SK-N-SH (cell line): ENCODE measurements at regions not wholly inside any gene's neighbourhood (a gene's known extent, or its start where the extent isn't known, plus 50 kb on each side); places are given as distances from the start of the nearest gene placed in this dataset.
"Not testable (repeated sequence)": the region's sequence is repeated elsewhere in the genome, so short reads cannot be mapped to it uniquely, and the experiment has no call there.

Source experiments
- CTCF ChIA-PET: fragments of 300-600, 350-600 bp; formaldehyde crosslinking; extraction: SDS; loops from one replicate; lab custom pipeline; 2021; lab: Yijun Ruan, JAX
- POLR2A ChIA-PET: fragments of 350-600 bp; sonication (Branson Sonifier 250); formaldehyde crosslinking; extraction: SDS; loops from one replicate; lab custom pipeline; 2020; ENCODE audit warnings: antibody characterized with exemption, inconsistent platforms; lab: Yijun Ruan, JAX
- DNase-seq: peaks from one replicate; pipeline ENCODE4 v3.0.0; 2012
- H2AFZ ChIP-seq: fragments of 200-600 bp; sonication (generic); 2 replicates; pipeline ENCODE4 v1.8.1; 2016; ENCODE audit warnings: antibody characterized with exemption, mild to moderate bottlenecking, low read depth
- H3F3A ChIP-seq: fragments of 200-600 bp; sonication (generic); replicated peaks from 2 replicates; pipeline ENCODE3; 2016; ENCODE audit warnings: antibody characterized with exemption, mild to moderate bottlenecking; ENCODE audit not compliant: insufficient read depth
- H3K27ac ChIP-seq, 2 experiments: fragments of 200-500 bp in 1 of 2; fragments of 200-600 bp in 1 of 2; sonication (Bioruptor generic) in 1 of 2; sonication (generic), shearing (Covaris generic) in 1 of 2; 2 replicates each; pipeline versions ENCODE4 v1.5.1 to v1.6.1; 2014 to 2016; ENCODE audit warnings: low read depth in 2 of 2, inconsistent platforms in 1 of 2, low read length in 1 of 2, mild to moderate bottlenecking in 1 of 2, mixed read lengths in 1 of 2
- H3K27me3 ChIP-seq: fragments of 200-600 bp; sonication (generic), shearing (Covaris generic); 2 replicates; pipeline ENCODE4 v1.6.1; 2016; ENCODE audit warnings: mixed run types; ENCODE audit not compliant: insufficient read depth
- H3K36me3 ChIP-seq, 2 experiments: fragments of 200-500 bp in 1 of 2; fragments of 200-600 bp in 1 of 2; sonication (Bioruptor generic) in 1 of 2; sonication (generic) in 1 of 2; replicated peaks in 1 of 2; 2 replicates each; pipeline versions ENCODE3 to v1.5.1; 2014 to 2016; ENCODE audit warnings: low read length in 1 of 2, mild to moderate bottlenecking in 1 of 2; ENCODE audit not compliant: insufficient read depth in 2 of 2, control insufficient read depth in 1 of 2
- H3K4me1 ChIP-seq, 2 experiments: fragments of 200-500 bp in 1 of 2; fragments of 200-600 bp in 1 of 2; sonication (Bioruptor generic) in 1 of 2; sonication (generic), shearing (Covaris generic) in 1 of 2; 2 replicates each; pipeline versions ENCODE4 v1.5.1 to v1.6.1; 2014 to 2016; ENCODE audit warnings: low read depth in 1 of 2, low read length in 1 of 2, mixed run types in 1 of 2; ENCODE audit not compliant: insufficient read depth in 2 of 2, control insufficient read depth in 1 of 2
- H3K4me2 ChIP-seq: fragments of 200-600 bp; sonication (generic), shearing (Covaris generic); 2 replicates; pipeline ENCODE4 v1.6.1; 2017; ENCODE audit warnings: mixed run types
- H3K4me3 ChIP-seq, 2 experiments: fragments of 200-500 bp in 1 of 2; fragments of 200-600 bp in 1 of 2; sonication (Bioruptor generic) in 1 of 2; sonication (generic), shearing (Covaris generic) in 1 of 2; 2 replicates each; pipeline versions ENCODE4 v1.5.1 to v1.8.1; 2014 to 2016; ENCODE audit warnings: low read depth in 2 of 2, inconsistent platforms in 1 of 2, low read length in 1 of 2, mild to moderate bottlenecking in 1 of 2, mixed read lengths in 1 of 2, moderate library complexity in 1 of 2
- H3K79me2 ChIP-seq: fragments of 200-600 bp; sonication (generic); 2 replicates; pipeline ENCODE4 v1.8.1; 2017; ENCODE audit warnings: mild to moderate bottlenecking; ENCODE audit not compliant: insufficient read depth
- H3K9ac ChIP-seq: fragments of 200-600 bp; sonication (generic); 2 replicates; pipeline ENCODE4 v1.6.1; 2017; ENCODE audit warnings: mixed run types
- H3K9me2 ChIP-seq: fragments of 200-600 bp; sonication (generic); 2 replicates; pipeline ENCODE4 v1.6.1; 2017; ENCODE audit warnings: mixed run types
- H3K9me3 ChIP-seq: fragments of 200-600 bp; sonication (generic); 2 replicates; pipeline ENCODE4 v1.6.1; 2017; ENCODE audit warnings: mixed run types, mild to moderate bottlenecking, moderate library complexity
- H4K20me1 ChIP-seq: fragments of 200-600 bp; sonication (generic); 2 replicates; pipeline ENCODE4 v1.6.1; 2017; ENCODE audit warnings: mild to moderate bottlenecking, mixed run types; ENCODE audit not compliant: insufficient read depth
- CHD2 ChIP-seq: fragments of 150-350 bp; IDR thresholded peaks from 2 replicates; pipeline ENCODE4 v1.6.1; 2018; ENCODE audit warnings: low read length; ENCODE audit not compliant: partially characterized antibody
- CTCF ChIP-seq: fragments of 200-600 bp; sonication (generic); IDR thresholded peaks from 2 replicates; pipeline ENCODE4 v1.6.1; 2017; ENCODE audit warnings: antibody characterized with exemption, mild to moderate bottlenecking, moderate library complexity
- FOXJ3 ChIP-seq: sonication (generic); formaldehyde crosslinking; IDR thresholded peaks from 2 replicates; pipeline ENCODE4 v1.5.1; 2020; ENCODE audit warnings: mild to moderate bottlenecking, missing genetic modification reagents
- FOXM1 ChIP-seq: IDR thresholded peaks from 2 replicates; pipeline ENCODE4 v1.4.0; 2012; ENCODE audit warnings: low read depth, mild to moderate bottlenecking
- GABPA ChIP-seq: IDR thresholded peaks from 2 replicates; pipeline ENCODE4 v1.4.0; 2012; ENCODE audit warnings: low read depth, mild to moderate bottlenecking
- IRF3 ChIP-seq: fragments of 150-350 bp; IDR thresholded peaks from 2 replicates; pipeline ENCODE4 v1.6.1; 2016; ENCODE audit warnings: mild to moderate bottlenecking, low read depth, low read length
- MAX ChIP-seq: IDR thresholded peaks from 2 replicates; pipeline ENCODE4 v1.4.0; 2012; ENCODE audit warnings: low read depth
- MXI1 ChIP-seq: IDR thresholded peaks from 2 replicates; pipeline ENCODE4 v1.6.1; 2012; ENCODE audit warnings: mild to moderate bottlenecking, low read depth, low read length, improper control_type of control experiment
- RAD21 ChIP-seq: IDR thresholded peaks from 2 replicates; pipeline ENCODE4 v1.6.1; 2012; ENCODE audit warnings: mild to moderate bottlenecking, low read length
- RFX5 ChIP-seq: IDR thresholded peaks from 2 replicates; pipeline ENCODE4 v1.6.1; 2012; ENCODE audit warnings: mild to moderate bottlenecking, improper control_type of control experiment, low read length
- RXRA ChIP-seq: IDR thresholded peaks from 2 replicates; pipeline ENCODE4 v1.4.0; 2012; ENCODE audit warnings: low read depth, mild to moderate bottlenecking, borderline replicate concordance
- SIN3A ChIP-seq: IDR thresholded peaks from 2 replicates; pipeline ENCODE4 v1.6.1; 2012; ENCODE audit warnings: low read depth, mild to moderate bottlenecking, low read length, moderate library complexity, borderline replicate concordance
- TAF1 ChIP-seq: IDR thresholded peaks from 2 replicates; pipeline ENCODE4 v1.6.1; 2012; ENCODE audit warnings: low read depth, mild to moderate bottlenecking, low read length, moderate library complexity, borderline replicate concordance
- TEAD4 ChIP-seq: IDR thresholded peaks from 2 replicates; pipeline ENCODE4 v1.4.0; 2012; ENCODE audit warnings: mild to moderate bottlenecking, borderline replicate concordance; ENCODE audit not compliant: insufficient read depth
- USF1 ChIP-seq: IDR thresholded peaks from 2 replicates; pipeline ENCODE4 v1.4.0; 2012; ENCODE audit warnings: low read depth, borderline replicate concordance
- ZBTB33 ChIP-seq: IDR thresholded peaks from 2 replicates; pipeline ENCODE4 v1.4.0; 2012; ENCODE audit warnings: low read depth, borderline replicate concordance
- WGBS: methylation state at CpG from one replicate; pipeline ENCODE4 v1.1.6; 2017; ENCODE audit warnings: low lambda C conversion rate; 5-methylcytosine and 5-hydroxymethylcytosine counted together

- Histone ChIP-seq H3K36me3 (no peaks in the 10 kb centered on the region), H3K4me2 (no peak overlapping the region), H3K27me3 (no peaks in the 10 kb centered on the region), H2AFZ (no peak overlapping the region), H3K4me3 (no peak overlapping the region), H3K4me1 (no peaks in the 10 kb centered on the region), H3F3A (no peaks in the 10 kb centered on the region), H3K9me2 (no peaks in the 10 kb centered on the region), H3K79me2 (no peaks in the 10 kb centered on the region), H3K9me3 (no peaks in the 10 kb centered on the region), H3K27ac (no peak overlapping the region), H3K9ac (no peak overlapping the region), H4K20me1 (no peaks in the 10 kb centered on the region)
- 13% methylated on average over 2 of the region's 2 CpGs for WGBS
- TF ChIP-seq IRF3 (no peak), TAF1 (no peak), MAX (no peak), RFX5 (no peak), RAD21 (no peak), FOXJ3 (no peak), SIN3A (no peak), FOXM1 (no peak), CHD2 (no peak), RXRA (no peak), USF1 (no peak), CTCF (no peak), MXI1 (no peak), TEAD4 (no peak), GABPA (no peak), ZBTB33 (no peak)
- no peak for DNase-seq
- CTCF ChIA-PET: no interaction called here
- POLR2A ChIA-PET: no interaction called here
These were observed 343.8 kb downstream of the SUCLG1 start for GRCh38 chr2:84115173-84115857.

- POLR2A ChIA-PET, CTCF ChIA-PET: not testable (repeated sequence)
These were observed 355.1 kb downstream of the SUCLG1 start for GRCh38 chr2:84103816-84104527.

More at GRCh38 chr2:84103816-84104527, 355.1 kb downstream of the SUCLG1 start:
- H3K4me3 ChIP-seq, H3K9me3 ChIP-seq, H3K4me2 ChIP-seq, H3K79me2 ChIP-seq, H3K9me2 ChIP-seq, H3K36me3 ChIP-seq, H2AFZ ChIP-seq, DNase-seq, H3K4me1 ChIP-seq, H3K9ac ChIP-seq, H3F3A ChIP-seq, H3K27ac ChIP-seq, H4K20me1 ChIP-seq, H3K27me3 ChIP-seq: not testable (repeated sequence)
- 47% methylated on average over 13 of the region's 15 CpGs for WGBS
